SU-DHL-6 (cell line): ENCODE measurements at regions not wholly inside any gene's neighbourhood (a gene's known extent, or its start where the extent isn't known, plus 50 kb on each side); places are given as distances from the start of the nearest gene placed in this dataset.

ENCODE experiments used
- EZH2phosphoT487 ChIP-seq: fragments of 200-600 bp; sonication (generic), shearing (Covaris generic); conservative IDR thresholded peaks from 2 replicates; pipeline ENCODE4 v1.6.1; 2018; ENCODE audit warnings: mild to moderate bottlenecking, antibody characterized with exemption, low read length, moderate library complexity, mixed read lengths
- TF ChIP-seq, protein P1 (sequence below): fragments of 200-600 bp; sonication (generic); IDR thresholded peaks from one replicate; pipeline ENCODE4 v1.5.1; 2017; ENCODE audit warnings: antibody characterized with exemption, mild to moderate bottlenecking, low read length, moderate library complexity; ENCODE audit not compliant: insufficient read depth, poor library complexity, severe bottlenecking

DNA sequence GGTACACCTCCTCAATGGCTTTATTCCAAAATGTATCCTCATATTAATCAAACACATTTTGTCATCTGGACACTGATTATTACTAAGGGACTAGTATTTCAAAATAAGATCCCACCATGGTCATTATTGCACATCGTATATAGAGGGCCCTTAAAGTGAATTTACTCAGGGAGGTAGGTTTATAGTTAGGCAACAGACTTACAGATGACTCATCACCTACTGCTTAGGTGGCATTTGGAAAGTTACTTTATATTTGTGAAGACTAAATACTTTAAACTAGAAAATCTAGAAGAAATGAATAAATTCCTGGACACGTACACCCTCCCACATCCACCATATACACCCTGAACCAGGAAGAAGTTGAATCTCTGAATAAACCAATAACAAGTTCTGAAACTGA lies 353.0 kb downstream of the KCTD12 start:
- TF ChIP-seq, protein P1, sequence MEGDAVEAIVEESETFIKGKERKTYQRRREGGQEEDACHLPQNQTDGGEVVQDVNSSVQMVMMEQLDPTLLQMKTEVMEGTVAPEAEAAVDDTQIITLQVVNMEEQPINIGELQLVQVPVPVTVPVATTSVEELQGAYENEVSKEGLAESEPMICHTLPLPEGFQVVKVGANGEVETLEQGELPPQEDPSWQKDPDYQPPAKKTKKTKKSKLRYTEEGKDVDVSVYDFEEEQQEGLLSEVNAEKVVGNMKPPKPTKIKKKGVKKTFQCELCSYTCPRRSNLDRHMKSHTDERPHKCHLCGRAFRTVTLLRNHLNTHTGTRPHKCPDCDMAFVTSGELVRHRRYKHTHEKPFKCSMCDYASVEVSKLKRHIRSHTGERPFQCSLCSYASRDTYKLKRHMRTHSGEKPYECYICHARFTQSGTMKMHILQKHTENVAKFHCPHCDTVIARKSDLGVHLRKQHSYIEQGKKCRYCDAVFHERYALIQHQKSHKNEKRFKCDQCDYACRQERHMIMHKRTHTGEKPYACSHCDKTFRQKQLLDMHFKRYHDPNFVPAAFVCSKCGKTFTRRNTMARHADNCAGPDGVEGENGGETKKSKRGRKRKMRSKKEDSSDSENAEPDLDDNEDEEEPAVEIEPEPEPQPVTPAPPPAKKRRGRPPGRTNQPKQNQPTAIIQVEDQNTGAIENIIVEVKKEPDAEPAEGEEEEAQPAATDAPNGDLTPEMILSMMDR, result no peak
- no peak for TF ChIP-seq EZH2phosphoT487
